HUES6 (cell line): ENCODE measurements at regions not wholly inside any gene's neighbourhood (a gene's known extent, or its start where the extent isn't known, plus 50 kb on each side); places are given as distances from the start of the nearest gene placed in this dataset.

Experiments used
- H3K27ac ChIP-seq: 2 replicates; pipeline ENCODE4 v1.7.0; 2013; ENCODE audit warnings: low read depth, mild to moderate bottlenecking, low read length, inconsistent platforms
- H3K27me3 ChIP-seq: 2 replicates; pipeline ENCODE4 v1.6.1; 2013; ENCODE audit warnings: low read length; ENCODE audit not compliant: control insufficient read depth, insufficient read depth
- H3K36me3 ChIP-seq: 2 replicates; pipeline ENCODE4 v1.6.1; 2013; ENCODE audit warnings: low read length; ENCODE audit not compliant: control insufficient read depth, insufficient read depth
- H3K4me1 ChIP-seq: 2 replicates; pipeline ENCODE4 v1.6.1; 2013; ENCODE audit warnings: low read length; ENCODE audit not compliant: control insufficient read depth, insufficient read depth
- H3K4me3 ChIP-seq: 2 replicates; pipeline ENCODE4 v1.5.1; 2013; ENCODE audit warnings: low read depth, low read length
- H3K9ac ChIP-seq: one replicate; pipeline ENCODE4 v1.6.1; 2013; ENCODE audit warnings: mild to moderate bottlenecking, low read length
- H3K9me3 ChIP-seq: 2 replicates; pipeline ENCODE4 v1.6.1; 2013; ENCODE audit warnings: low read depth, low read length; ENCODE audit not compliant: control insufficient read depth, insufficient read depth

DNA sequence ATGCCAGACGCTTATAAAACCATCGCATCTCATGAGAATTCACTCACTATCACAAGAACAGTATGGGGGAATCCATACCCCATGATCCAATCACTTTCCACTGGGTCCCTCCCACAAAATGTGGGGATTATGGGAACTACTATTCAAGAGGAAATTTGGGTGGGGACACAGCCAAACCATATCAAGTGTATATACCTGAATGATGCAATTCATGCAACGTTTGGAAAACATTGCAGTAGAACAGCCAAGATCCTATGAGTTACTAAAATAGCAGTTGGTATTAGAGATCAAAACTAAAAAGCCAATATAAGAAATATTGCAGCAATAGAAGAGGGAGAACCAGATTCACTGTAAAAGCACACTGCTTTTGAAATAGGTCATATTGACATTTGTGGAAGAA is 1543.9 kb upstream of the B3GALT2 start:
- Histone ChIP-seq H3K27ac (no peak overlapping the region), H3K27me3 (no peaks in the 10 kb centered on the region)

GRCh38 chr1:194723067-194723466 is 1536.7 kb upstream of the B3GALT2 start:
- no peak overlapping the region for H3K27ac ChIP-seq
- H3K36me3 ChIP-seq = no peaks in the 10 kb centered on the region
- H3K9me3 ChIP-seq = no peaks in the 10 kb centered on the region
- H3K9ac ChIP-seq = no peak overlapping the region
- no peaks in the 10 kb centered on the region for H3K27me3 ChIP-seq
- H3K4me1 ChIP-seq = no peaks in the 10 kb centered on the region
- no peak overlapping the region for H3K4me3 ChIP-seq

More for the DNA sequence above, 1543.9 kb upstream of the B3GALT2 start:
- no peaks in the 10 kb centered on the region for H3K9me3 ChIP-seq
- H3K4me1 ChIP-seq = no peaks in the 10 kb centered on the region
- H3K4me3 ChIP-seq = no peak overlapping the region
- no peak overlapping the region for H3K9ac ChIP-seq
- H3K36me3 ChIP-seq = no peaks in the 10 kb centered on the region

GRCh38 chr1:194717941-194718340 is 1531.5 kb upstream of the B3GALT2 start:
- Histone ChIP-seq H3K27me3 (no peaks in the 10 kb centered on the region), H3K4me3 (no peak overlapping the region), H3K36me3 (no peaks in the 10 kb centered on the region), H3K9me3 (no peaks in the 10 kb centered on the region), H3K4me1 (no peaks in the 10 kb centered on the region), H3K27ac (no peak overlapping the region), H3K9ac (no peak overlapping the region)

GRCh38 chr1:194717334-194717733 is 1530.9 kb upstream of the B3GALT2 start:
- Histone ChIP-seq H3K4me1 (no peaks in the 10 kb centered on the region), H3K27me3 (no peaks in the 10 kb centered on the region), H3K27ac (no peak overlapping the region), H3K9me3 (no peaks in the 10 kb centered on the region), H3K9ac (no peak overlapping the region), H3K36me3 (no peaks in the 10 kb centered on the region), H3K4me3 (no peak overlapping the region)

DNA sequence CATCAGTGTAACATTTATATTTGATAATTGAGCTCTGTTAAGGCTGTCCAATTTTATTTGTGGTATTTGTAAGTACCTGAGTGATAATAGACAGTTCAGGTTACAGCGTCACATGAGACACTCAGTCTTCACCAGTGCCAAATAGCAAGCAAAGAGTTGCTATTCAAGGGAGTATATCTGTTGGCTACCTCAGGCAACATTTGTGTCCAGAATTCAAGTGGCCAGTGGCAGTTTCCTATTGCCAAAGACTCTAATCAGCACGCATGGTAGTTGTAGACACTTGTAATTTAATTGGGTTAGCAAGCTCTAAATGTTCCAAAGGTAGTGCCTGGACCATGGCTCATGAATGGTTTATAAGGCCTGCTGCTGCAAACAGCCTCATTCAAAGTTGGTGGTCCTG is 1524.3 kb upstream of the B3GALT2 start:
- Histone ChIP-seq H3K27ac (no peak overlapping the region), H3K4me3 (no peak overlapping the region), H3K27me3 (no peaks in the 10 kb centered on the region), H3K9ac (no peak overlapping the region), H3K36me3 (no peaks in the 10 kb centered on the region), H3K9me3 (no peaks in the 10 kb centered on the region), H3K4me1 (no peaks in the 10 kb centered on the region)

DNA sequence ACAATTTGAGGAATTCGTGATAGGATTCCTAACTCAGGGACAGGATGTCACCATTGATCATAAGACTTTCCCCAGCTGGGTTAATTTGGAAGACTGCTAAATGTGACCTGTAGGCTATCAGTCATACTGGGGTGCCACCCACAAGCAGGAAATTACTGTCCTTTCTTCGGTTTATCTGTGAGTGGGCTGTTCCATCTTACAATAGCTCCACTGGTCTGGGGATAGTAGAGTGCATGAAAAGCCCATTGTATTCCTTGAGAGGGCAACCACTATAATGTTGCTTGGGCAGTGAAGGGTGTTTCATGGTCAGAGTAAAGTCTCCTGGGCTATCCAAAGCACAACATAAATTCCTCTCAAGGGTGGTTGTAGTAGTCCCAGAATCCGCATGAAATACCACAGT is 1523.0 kb upstream of the B3GALT2 start:
- Histone ChIP-seq H3K4me3 (no peak overlapping the region), H3K9me3 (no peaks in the 10 kb centered on the region), H3K27ac (no peak overlapping the region), H3K36me3 (no peaks in the 10 kb centered on the region), H3K4me1 (no peaks in the 10 kb centered on the region), H3K9ac (no peak overlapping the region), H3K27me3 (no peaks in the 10 kb centered on the region)

- Histone ChIP-seq H3K27ac (no peak overlapping the region), H3K4me1 (no peaks in the 10 kb centered on the region), H3K4me3 (no peak overlapping the region), H3K27me3 (no peaks in the 10 kb centered on the region), H3K9ac (no peak overlapping the region), H3K9me3 (no peaks in the 10 kb centered on the region), H3K36me3 (no peaks in the 10 kb centered on the region)
These were observed 1520.7 kb upstream of the B3GALT2 start for GRCh38 chr1:194707074-194707473.

GRCh38 chr1:194705123-194705854 is 1518.9 kb upstream of the B3GALT2 start:
- no peak overlapping the region for H3K27ac ChIP-seq

GRCh38 chr1:194698908-194699318 is 1512.5 kb upstream of the B3GALT2 start:
- Histone ChIP-seq H3K27me3 (no peaks in the 10 kb centered on the region), H3K4me3 (no peak overlapping the region), H3K9ac (no peak overlapping the region), H3K36me3 (no peaks in the 10 kb centered on the region), H3K4me1 (no peaks in the 10 kb centered on the region), H3K9me3 (no peaks in the 10 kb centered on the region), H3K27ac (no peak overlapping the region)

More at GRCh38 chr1:194705123-194705854, 1518.9 kb upstream of the B3GALT2 start:
- Histone ChIP-seq H3K4me1 (no peaks in the 10 kb centered on the region), H3K27me3 (no peaks in the 10 kb centered on the region), H3K9me3 (no peaks in the 10 kb centered on the region), H3K36me3 (no peaks in the 10 kb centered on the region), H3K9ac (no peak overlapping the region), H3K4me3 (no peak overlapping the region)

GRCh38 chr1:194693244-194693643 is 1506.8 kb upstream of the B3GALT2 start:
- no peaks in the 10 kb centered on the region for H3K27me3 ChIP-seq
- H3K4me1 ChIP-seq = no peaks in the 10 kb centered on the region
- H3K36me3 ChIP-seq = no peaks in the 10 kb centered on the region
- H3K9me3 ChIP-seq = no peaks in the 10 kb centered on the region
- H3K4me3 ChIP-seq = no peak overlapping the region
- H3K9ac ChIP-seq = no peak overlapping the region
- H3K27ac ChIP-seq = no peak overlapping the region

- no peak overlapping the region for H3K27ac ChIP-seq
- H3K27me3 ChIP-seq = no peaks in the 10 kb centered on the region
- H3K4me1 ChIP-seq = no peaks in the 10 kb centered on the region
These were observed 1498.2 kb upstream of the B3GALT2 start for GRCh38 chr1:194684636-194685035.

More at GRCh38 chr1:194684636-194685035, 1498.2 kb upstream of the B3GALT2 start:
- no peaks in the 10 kb centered on the region for H3K36me3 ChIP-seq
- H3K9ac ChIP-seq = no peak overlapping the region
- H3K4me3 ChIP-seq = no peak overlapping the region
- H3K9me3 ChIP-seq = no peaks in the 10 kb centered on the region
